SK-N-SH (cell line): ENCODE measurements at regions not wholly inside any gene's neighbourhood (a gene's known extent, or its start where the extent isn't known, plus 50 kb on each side); places are given as distances from the start of the nearest gene placed in this dataset.

ENCODE experiments used
- CTCF ChIA-PET: fragments of 300-600, 350-600 bp; formaldehyde crosslinking; extraction: SDS; loops from one replicate; lab custom pipeline; 2021; lab: Yijun Ruan, JAX
- POLR2A ChIA-PET: fragments of 350-600 bp; sonication (Branson Sonifier 250); formaldehyde crosslinking; extraction: SDS; loops from one replicate; lab custom pipeline; 2020; ENCODE audit warnings: antibody characterized with exemption, inconsistent platforms; lab: Yijun Ruan, JAX
- DNase-seq: peaks from one replicate; pipeline ENCODE4 v3.0.0; 2012
- H2AFZ ChIP-seq: fragments of 200-600 bp; sonication (generic); 2 replicates; pipeline ENCODE4 v1.8.1; 2016; ENCODE audit warnings: antibody characterized with exemption, mild to moderate bottlenecking, low read depth
- H3F3A ChIP-seq: fragments of 200-600 bp; sonication (generic); replicated peaks from 2 replicates; pipeline ENCODE3; 2016; ENCODE audit warnings: antibody characterized with exemption, mild to moderate bottlenecking; ENCODE audit not compliant: insufficient read depth
- H3K27ac ChIP-seq, 2 experiments: fragments of 200-500 bp in 1 of 2; fragments of 200-600 bp in 1 of 2; sonication (Bioruptor generic) in 1 of 2; sonication (generic), shearing (Covaris generic) in 1 of 2; 2 replicates each; pipeline versions ENCODE4 v1.5.1 to v1.6.1; 2014 to 2016; ENCODE audit warnings: low read depth in 2 of 2, inconsistent platforms in 1 of 2, low read length in 1 of 2, mild to moderate bottlenecking in 1 of 2, mixed read lengths in 1 of 2
- H3K27me3 ChIP-seq: fragments of 200-600 bp; sonication (generic), shearing (Covaris generic); 2 replicates; pipeline ENCODE4 v1.6.1; 2016; ENCODE audit warnings: mixed run types; ENCODE audit not compliant: insufficient read depth
- H3K36me3 ChIP-seq, 2 experiments: fragments of 200-500 bp in 1 of 2; fragments of 200-600 bp in 1 of 2; sonication (Bioruptor generic) in 1 of 2; sonication (generic) in 1 of 2; replicated peaks in 1 of 2; 2 replicates each; pipeline versions ENCODE3 to v1.5.1; 2014 to 2016; ENCODE audit warnings: low read length in 1 of 2, mild to moderate bottlenecking in 1 of 2; ENCODE audit not compliant: insufficient read depth in 2 of 2, control insufficient read depth in 1 of 2
- H3K4me1 ChIP-seq, 2 experiments: fragments of 200-500 bp in 1 of 2; fragments of 200-600 bp in 1 of 2; sonication (Bioruptor generic) in 1 of 2; sonication (generic), shearing (Covaris generic) in 1 of 2; 2 replicates each; pipeline versions ENCODE4 v1.5.1 to v1.6.1; 2014 to 2016; ENCODE audit warnings: low read depth in 1 of 2, low read length in 1 of 2, mixed run types in 1 of 2; ENCODE audit not compliant: insufficient read depth in 2 of 2, control insufficient read depth in 1 of 2
- H3K4me2 ChIP-seq: fragments of 200-600 bp; sonication (generic), shearing (Covaris generic); 2 replicates; pipeline ENCODE4 v1.6.1; 2017; ENCODE audit warnings: mixed run types
- H3K4me3 ChIP-seq, 2 experiments: fragments of 200-500 bp in 1 of 2; fragments of 200-600 bp in 1 of 2; sonication (Bioruptor generic) in 1 of 2; sonication (generic), shearing (Covaris generic) in 1 of 2; 2 replicates each; pipeline versions ENCODE4 v1.5.1 to v1.8.1; 2014 to 2016; ENCODE audit warnings: low read depth in 2 of 2, inconsistent platforms in 1 of 2, low read length in 1 of 2, mild to moderate bottlenecking in 1 of 2, mixed read lengths in 1 of 2, moderate library complexity in 1 of 2
- H3K79me2 ChIP-seq: fragments of 200-600 bp; sonication (generic); 2 replicates; pipeline ENCODE4 v1.8.1; 2017; ENCODE audit warnings: mild to moderate bottlenecking; ENCODE audit not compliant: insufficient read depth
- H3K9ac ChIP-seq: fragments of 200-600 bp; sonication (generic); 2 replicates; pipeline ENCODE4 v1.6.1; 2017; ENCODE audit warnings: mixed run types
- H3K9me2 ChIP-seq: fragments of 200-600 bp; sonication (generic); 2 replicates; pipeline ENCODE4 v1.6.1; 2017; ENCODE audit warnings: mixed run types
- H3K9me3 ChIP-seq: fragments of 200-600 bp; sonication (generic); 2 replicates; pipeline ENCODE4 v1.6.1; 2017; ENCODE audit warnings: mixed run types, mild to moderate bottlenecking, moderate library complexity
- H4K20me1 ChIP-seq: fragments of 200-600 bp; sonication (generic); 2 replicates; pipeline ENCODE4 v1.6.1; 2017; ENCODE audit warnings: mild to moderate bottlenecking, mixed run types; ENCODE audit not compliant: insufficient read depth
- CHD2 ChIP-seq: fragments of 150-350 bp; IDR thresholded peaks from 2 replicates; pipeline ENCODE4 v1.6.1; 2018; ENCODE audit warnings: low read length; ENCODE audit not compliant: partially characterized antibody
- CTCF ChIP-seq: fragments of 200-600 bp; sonication (generic); IDR thresholded peaks from 2 replicates; pipeline ENCODE4 v1.6.1; 2017; ENCODE audit warnings: antibody characterized with exemption, mild to moderate bottlenecking, moderate library complexity
- ELF1 ChIP-seq: IDR thresholded peaks from 2 replicates; pipeline ENCODE4 v1.4.0; 2012
- FOXJ3 ChIP-seq: sonication (generic); formaldehyde crosslinking; IDR thresholded peaks from 2 replicates; pipeline ENCODE4 v1.5.1; 2020; ENCODE audit warnings: mild to moderate bottlenecking, missing genetic modification reagents
- FOXM1 ChIP-seq: IDR thresholded peaks from 2 replicates; pipeline ENCODE4 v1.4.0; 2012; ENCODE audit warnings: low read depth, mild to moderate bottlenecking
- JUND ChIP-seq: IDR thresholded peaks from 2 replicates; pipeline ENCODE4 v1.4.0; 2012
- MAX ChIP-seq: IDR thresholded peaks from 2 replicates; pipeline ENCODE4 v1.4.0; 2012; ENCODE audit warnings: low read depth
- MXI1 ChIP-seq: IDR thresholded peaks from 2 replicates; pipeline ENCODE4 v1.6.1; 2012; ENCODE audit warnings: mild to moderate bottlenecking, low read depth, low read length, improper control_type of control experiment
- NFIC ChIP-seq: IDR thresholded peaks from 2 replicates; pipeline ENCODE4 v1.4.0; 2012; ENCODE audit warnings: borderline replicate concordance
- NRF1 ChIP-seq: IDR thresholded peaks from 2 replicates; pipeline ENCODE4 v1.6.1; 2012; ENCODE audit warnings: low read depth, mild to moderate bottlenecking, low read length
- REST ChIP-seq: IDR thresholded peaks from 2 replicates; pipeline ENCODE4 v1.6.1; 2012; ENCODE audit warnings: mild to moderate bottlenecking, low read depth, low read length, moderate library complexity
- RXRA ChIP-seq: IDR thresholded peaks from 2 replicates; pipeline ENCODE4 v1.4.0; 2012; ENCODE audit warnings: low read depth, mild to moderate bottlenecking, borderline replicate concordance
- SIN3A ChIP-seq: IDR thresholded peaks from 2 replicates; pipeline ENCODE4 v1.6.1; 2012; ENCODE audit warnings: low read depth, mild to moderate bottlenecking, low read length, moderate library complexity, borderline replicate concordance
- TCF12 ChIP-seq: IDR thresholded peaks from 2 replicates; pipeline ENCODE4 v1.4.0; 2012
- TEAD4 ChIP-seq: IDR thresholded peaks from 2 replicates; pipeline ENCODE4 v1.4.0; 2012; ENCODE audit warnings: mild to moderate bottlenecking, borderline replicate concordance; ENCODE audit not compliant: insufficient read depth
- USF2 ChIP-seq: fragments of 150-350 bp; IDR thresholded peaks from 2 replicates; pipeline ENCODE4 v1.6.1; 2017; ENCODE audit warnings: antibody characterized with exemption, low read length, low read depth, borderline replicate concordance
- WGBS: methylation state at CpG from one replicate; pipeline ENCODE4 v1.1.6; 2017; ENCODE audit warnings: low lambda C conversion rate; 5-methylcytosine and 5-hydroxymethylcytosine counted together

GRCh38 chr19:30999726-31000125, 349.5 kb downstream of the TSHZ3 start:
- Histone ChIP-seq H3K79me2 (no peaks in the 10 kb centered on the region), H3K4me1 (peaks cover 0 to 7% of the 10 kb centered on the region in 2 experiments; a peak in 1 of 4 replicates)
- TF ChIP-seq TCF12 (no peak), ELF1 (no peak), MAX (no peak), FOXM1 (no peak), NFIC (no peak), JUND (no peak), REST (no peak), CHD2 (no peak), SIN3A (no peak), NRF1 (no peak), USF2 (no peak), TEAD4 (no peak)
- TF ChIP-seq, all 33 proteins: peak for 0
- 19% methylated on average over 2 of the region's 2 CpGs for WGBS
- ChIA-PET POLR2A (no interaction called here), CTCF (no interaction called here)
- Histone ChIP-seq H3K9me3 (no peaks in the 10 kb centered on the region), H4K20me1 (no peaks in the 10 kb centered on the region), H2AFZ (no peak overlapping the region), H3K9ac (no peak overlapping the region), H3K4me2 (no peak overlapping the region), H3F3A (no peaks in the 10 kb centered on the region), H3K4me3 (no peak overlapping the region), H3K9me2 (no peaks in the 10 kb centered on the region), H3K36me3 (no peaks in the 10 kb centered on the region), H3K27me3 (no peaks in the 10 kb centered on the region), H3K27ac (no peak overlapping the region)
- no peak for DNase-seq

GRCh38 chr19:30997222-30997621, 352.0 kb downstream of the TSHZ3 start:
- Histone ChIP-seq H3K4me3 (no peak overlapping the region), H3K36me3 (no peaks in the 10 kb centered on the region), H4K20me1 (no peaks in the 10 kb centered on the region), H3K4me1 (no peaks in the 10 kb centered on the region; a peak in 1 of 4 replicates), H3K4me2 (no peak overlapping the region), H2AFZ (no peak overlapping the region), H3K9me3 (no peaks in the 10 kb centered on the region), H3K9ac (no peak overlapping the region), H3K79me2 (no peaks in the 10 kb centered on the region), H3K27me3 (no peaks in the 10 kb centered on the region), H3K9me2 (no peaks in the 10 kb centered on the region), H3F3A (no peaks in the 10 kb centered on the region), H3K27ac (no peak overlapping the region)
- DNase-seq, result no peak
- CTCF ChIA-PET, result no interaction called here
- TF ChIP-seq MXI1, result no peak
- no peak for TF ChIP-seq RXRA
- no peak for TF ChIP-seq FOXJ3
- no peak for TF ChIP-seq CTCF
- 16% methylated on average over 4 of the region's 4 CpGs for WGBS
- POLR2A ChIA-PET, result no interaction called here
